ENCODE measurements at regions not wholly inside any gene's neighbourhood (a gene's known extent, or its start where the extent isn't known, plus 50 kb on each side); places are given as distances from the start of the nearest gene placed in this dataset.

DNA sequence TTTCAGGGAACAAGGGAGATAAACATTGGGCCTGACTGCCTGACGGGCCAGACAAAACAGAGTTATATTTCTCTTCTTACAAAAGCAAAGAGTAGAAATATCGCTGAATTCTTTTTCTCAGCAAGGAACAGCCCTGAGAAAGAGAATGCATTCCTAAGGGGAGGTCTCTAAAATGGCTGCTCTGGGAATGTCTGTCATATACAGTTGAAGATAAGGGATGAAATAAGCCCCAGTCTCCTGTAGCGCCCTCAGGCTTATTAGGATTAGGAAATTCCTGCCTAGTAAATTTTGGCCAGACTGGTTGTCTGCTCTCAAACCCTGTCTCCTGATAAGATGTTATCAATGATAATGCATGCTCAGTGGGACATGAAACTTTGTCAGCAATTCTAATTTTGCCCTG lies 134.9 kb upstream of the CNTNAP5 start:
- no peak for TF ChIP-seq CTCF (IDR thresholded peaks at IDR 0.05; ENCODE audit: insufficient read depth, low read depth, low read length)
- TF ChIP-seq EZH2 (IDR thresholded peaks at IDR 0.05; ENCODE audit: insufficient read depth, low read length), result no peak
